Keratinocyte (primary cell): ENCODE measurements at regions not wholly inside any gene's neighbourhood (a gene's known extent, or its start where the extent isn't known, plus 50 kb on each side); places are given as distances from the start of the nearest gene placed in this dataset.

Experiments
- EZH2 ChIP-seq: IDR thresholded peaks from one replicate; pipeline ENCODE4 v1.6.1; 2012; ENCODE audit warnings: inconsistent platforms, mild to moderate bottlenecking, low read length, moderate library complexity
- TF ChIP-seq, protein P1 (sequence below), 3 experiments: IDR thresholded peaks in 1 of 3; conservative IDR thresholded peaks in 1 of 3; optimal IDR thresholded peaks in 1 of 3; 2 replicates in 2 of 3; 3 replicates in 1 of 3; pipeline versions ENCODE3 to v1.5.1; 2011; ENCODE audit warnings: low read length in 3 of 3, mild to moderate bottlenecking in 3 of 3, moderate library complexity in 2 of 3, control low read depth in 1 of 3, inconsistent platforms in 1 of 3; ENCODE audit not compliant: insufficient read depth in 2 of 3; ENCODE audit errors: extremely low read depth in 1 of 3

DNA sequence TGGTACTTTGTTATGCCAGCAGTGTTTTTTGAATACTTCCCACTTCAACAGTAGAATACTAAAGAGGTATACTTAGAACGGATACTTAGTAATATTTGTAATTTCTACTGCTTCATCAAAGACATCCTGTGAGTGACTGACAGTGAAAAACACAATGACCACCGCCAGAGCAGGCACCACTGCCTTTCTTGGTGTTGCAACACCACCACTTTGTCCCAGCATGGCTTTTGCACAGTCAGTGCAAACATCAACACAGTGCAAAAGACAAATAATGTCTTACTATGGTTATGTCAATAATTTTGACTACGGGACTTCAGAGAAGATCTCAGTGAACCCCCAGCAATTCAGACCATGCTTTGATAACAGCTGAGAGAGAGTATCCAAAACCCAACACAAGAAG lies 220.5 kb downstream of the RBM26 start:
- TF ChIP-seq, protein P1, sequence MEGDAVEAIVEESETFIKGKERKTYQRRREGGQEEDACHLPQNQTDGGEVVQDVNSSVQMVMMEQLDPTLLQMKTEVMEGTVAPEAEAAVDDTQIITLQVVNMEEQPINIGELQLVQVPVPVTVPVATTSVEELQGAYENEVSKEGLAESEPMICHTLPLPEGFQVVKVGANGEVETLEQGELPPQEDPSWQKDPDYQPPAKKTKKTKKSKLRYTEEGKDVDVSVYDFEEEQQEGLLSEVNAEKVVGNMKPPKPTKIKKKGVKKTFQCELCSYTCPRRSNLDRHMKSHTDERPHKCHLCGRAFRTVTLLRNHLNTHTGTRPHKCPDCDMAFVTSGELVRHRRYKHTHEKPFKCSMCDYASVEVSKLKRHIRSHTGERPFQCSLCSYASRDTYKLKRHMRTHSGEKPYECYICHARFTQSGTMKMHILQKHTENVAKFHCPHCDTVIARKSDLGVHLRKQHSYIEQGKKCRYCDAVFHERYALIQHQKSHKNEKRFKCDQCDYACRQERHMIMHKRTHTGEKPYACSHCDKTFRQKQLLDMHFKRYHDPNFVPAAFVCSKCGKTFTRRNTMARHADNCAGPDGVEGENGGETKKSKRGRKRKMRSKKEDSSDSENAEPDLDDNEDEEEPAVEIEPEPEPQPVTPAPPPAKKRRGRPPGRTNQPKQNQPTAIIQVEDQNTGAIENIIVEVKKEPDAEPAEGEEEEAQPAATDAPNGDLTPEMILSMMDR (optimal IDR thresholded peaks at IDR 0.05 in 1 of 3, IDR thresholded peaks at IDR 0.05 in 1 of 3, conservative IDR thresholded peaks at IDR 0.05 in 1 of 3; ENCODE audit: extremely low read depth in 1 of 3, insufficient read depth in 2 of 3, low read length in 3 of 3): no peak
- TF ChIP-seq EZH2: no peak
